ENCODE measurements at regions not wholly inside any gene's neighbourhood (a gene's known extent, or its start where the extent isn't known, plus 50 kb on each side); places are given as distances from the start of the nearest gene placed in this dataset.
"Not testable (repeated sequence)": the region's sequence is repeated elsewhere in the genome, so short reads cannot be mapped to it uniquely, and the experiment has no call there.

DNA sequence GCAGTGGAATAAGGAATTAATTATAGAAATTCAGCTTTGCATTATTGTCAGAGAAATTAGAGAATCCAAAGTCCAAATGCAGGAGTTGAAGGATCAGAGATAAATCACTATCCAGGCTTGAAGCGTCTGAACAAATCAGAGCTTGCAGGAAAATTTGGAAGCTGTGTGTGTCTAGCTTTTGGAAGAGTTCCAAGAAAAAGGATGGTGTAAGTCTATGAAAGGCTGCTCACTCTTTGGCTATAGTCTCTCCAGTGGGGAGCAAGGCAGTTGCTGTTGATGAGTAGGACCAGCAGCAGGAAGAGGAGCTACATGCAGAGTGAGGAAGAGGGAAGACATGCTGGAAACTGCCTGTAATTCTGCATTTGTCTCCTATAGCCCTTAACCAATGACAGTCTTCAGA lies 464.3 kb upstream of the GRM7 start:
- Mint-ChIP-seq H3K4me3 (no peak overlapping the region), H3K9me3 (peaks cover 0 to 13% (median 3%) of the 10 kb centered on the region in 11 donors), H3K27me3 (peaks cover 0 to 4% (median 0%) of the 10 kb centered on the region in 5 donors), H3K27ac (no peak overlapping the region), H3K4me1 (no peaks in the 10 kb centered on the region), H3K36me3 (no peaks in the 10 kb centered on the region)
- no peak overlapping the region for H3K4me3 ChIP-seq (ENCODE audit: low read length)
- H3K36me3 ChIP-seq (ENCODE audit: control insufficient read depth in 2 of 3, insufficient read depth in 3 of 3, low read length in 3 of 3), result no peaks in the 10 kb centered on the region
- CTCF ChIA-PET, result no interaction called here
- POLR2A ChIA-PET, result no interaction called here
- H3K4me1 ChIP-seq (ENCODE audit: control insufficient read depth in 2 of 2, insufficient read depth in 2 of 2, low read length in 2 of 2), result no peaks in the 10 kb centered on the region
- H3K9me3 ChIP-seq (ENCODE audit: control insufficient read depth in 2 of 3, low read length in 3 of 3), result no peaks in the 10 kb centered on the region
- no peaks in the 10 kb centered on the region for H3K27me3 ChIP-seq (ENCODE audit: control insufficient read depth in 2 of 2, insufficient read depth in 2 of 2, low read length in 2 of 2)
- no peak for ATAC-seq
- H3K27ac ChIP-seq (ENCODE audit: low read depth, low read length), result no peak overlapping the region
- no peak for DNase-seq
- intact Hi-C loops (cut with micrococcal nuclease), result no loop called here

GRCh38 chr3:6402666-6403065 lies 458.2 kb upstream of the GRM7 start:
- H3K4me3 ChIP-seq (ENCODE audit: low read length); H3K27me3 Mint-ChIP-seq; H3K36me3 Mint-ChIP-seq; DNase-seq; H3K27me3 ChIP-seq (ENCODE audit: control insufficient read depth in 2 of 2, insufficient read depth in 2 of 2, low read length in 2 of 2); H3K9me3 ChIP-seq (ENCODE audit: control insufficient read depth in 2 of 3, low read length in 3 of 3); H3K4me1 Mint-ChIP-seq; H3K27ac ChIP-seq (ENCODE audit: low read depth, low read length); CTCF ChIA-PET; intact Hi-C loops (cut with micrococcal nuclease); H3K4me1 ChIP-seq (ENCODE audit: control insufficient read depth in 2 of 2, insufficient read depth in 2 of 2, low read length in 2 of 2); POLR2A ChIA-PET; ATAC-seq; H3K36me3 ChIP-seq (ENCODE audit: control insufficient read depth in 2 of 3, insufficient read depth in 3 of 3, low read length in 3 of 3); H3K4me3 Mint-ChIP-seq; H3K27ac Mint-ChIP-seq: not testable (repeated sequence)
- peaks cover 0 to 19% (median 7%) of the 10 kb centered on the region in 11 donors for H3K9me3 Mint-ChIP-seq

- H3K4me3 ChIP-seq (ENCODE audit: low read length); DNase-seq; H3K9me3 ChIP-seq (ENCODE audit: control insufficient read depth in 2 of 3, low read length in 3 of 3); H3K36me3 ChIP-seq (ENCODE audit: control insufficient read depth in 2 of 3, insufficient read depth in 3 of 3, low read length in 3 of 3); H3K36me3 Mint-ChIP-seq; H3K4me1 Mint-ChIP-seq; H3K27ac ChIP-seq (ENCODE audit: low read depth, low read length); intact Hi-C loops (cut with micrococcal nuclease); H3K27me3 ChIP-seq (ENCODE audit: control insufficient read depth in 2 of 2, insufficient read depth in 2 of 2, low read length in 2 of 2); H3K27me3 Mint-ChIP-seq; H3K27ac Mint-ChIP-seq; CTCF ChIA-PET; ATAC-seq; H3K4me3 Mint-ChIP-seq; H3K4me1 ChIP-seq (ENCODE audit: control insufficient read depth in 2 of 2, insufficient read depth in 2 of 2, low read length in 2 of 2); POLR2A ChIA-PET: not testable (repeated sequence)
- H3K9me3 Mint-ChIP-seq, result peaks cover 0 to 17% (median 3%) of the 10 kb centered on the region in 11 donors
Measured at GRCh38 chr3:6406923-6407322, 454.0 kb upstream of the GRM7 start.

DNA sequence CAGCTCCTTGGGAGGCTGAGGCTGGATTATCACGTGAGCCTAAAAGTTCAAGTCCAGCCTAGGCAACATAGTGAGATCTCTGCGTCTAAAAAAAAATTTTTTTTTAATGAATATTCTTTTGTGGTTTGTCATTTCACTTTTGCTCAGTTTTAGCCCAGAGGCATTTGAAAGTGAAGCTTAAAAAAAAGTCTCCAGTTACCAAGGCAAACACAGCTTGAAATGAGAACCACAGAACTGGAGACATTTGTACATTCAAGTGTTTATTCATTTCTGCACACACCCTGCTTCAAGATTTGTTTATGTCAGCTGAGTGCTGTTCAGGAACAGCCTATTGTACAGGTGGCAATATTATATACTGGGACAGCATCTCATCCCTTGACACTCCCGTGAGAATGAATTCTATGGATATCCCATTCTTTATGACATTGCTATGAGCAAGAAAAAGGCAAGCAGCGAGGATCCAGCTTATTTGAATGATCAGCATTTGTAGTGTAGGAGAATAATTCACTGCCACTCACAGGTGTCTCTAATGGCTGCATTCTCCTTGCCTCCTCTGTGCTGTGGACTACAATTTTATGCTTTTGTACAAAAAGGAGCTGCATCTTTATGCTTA lies 444.8 kb upstream of the GRM7 start:
- Histone ChIP-seq H3K27me3 (ENCODE audit: control insufficient read depth in 2 of 2, insufficient read depth in 2 of 2, low read length in 2 of 2) (no peaks in the 10 kb centered on the region), H3K27ac (ENCODE audit: low read depth, low read length) (no peak overlapping the region), H3K4me3 (ENCODE audit: low read length) (no peak overlapping the region), H3K4me1 (ENCODE audit: control insufficient read depth in 2 of 2, insufficient read depth in 2 of 2, low read length in 2 of 2) (no peaks in the 10 kb centered on the region), H3K9me3 (ENCODE audit: control insufficient read depth in 2 of 3, low read length in 3 of 3) (no peaks in the 10 kb centered on the region), H3K36me3 (ENCODE audit: control insufficient read depth in 2 of 3, insufficient read depth in 3 of 3, low read length in 3 of 3) (no peaks in the 10 kb centered on the region)
- Mint-ChIP-seq H3K4me1 (no peaks in the 10 kb centered on the region), H3K9me3 (peaks cover 0 to 6% (median 0%) of the 10 kb centered on the region in 11 donors), H3K4me3 (no peak overlapping the region), H3K27ac (no peak overlapping the region), H3K36me3 (no peaks in the 10 kb centered on the region), H3K27me3 (no peaks in the 10 kb centered on the region)
- DNase-seq (no peak), ATAC-seq (no peak)
- intact Hi-C loops (cut with micrococcal nuclease), result no loop called here
- POLR2A ChIA-PET, result no interaction called here
- CTCF ChIA-PET, result no interaction called here

DNA sequence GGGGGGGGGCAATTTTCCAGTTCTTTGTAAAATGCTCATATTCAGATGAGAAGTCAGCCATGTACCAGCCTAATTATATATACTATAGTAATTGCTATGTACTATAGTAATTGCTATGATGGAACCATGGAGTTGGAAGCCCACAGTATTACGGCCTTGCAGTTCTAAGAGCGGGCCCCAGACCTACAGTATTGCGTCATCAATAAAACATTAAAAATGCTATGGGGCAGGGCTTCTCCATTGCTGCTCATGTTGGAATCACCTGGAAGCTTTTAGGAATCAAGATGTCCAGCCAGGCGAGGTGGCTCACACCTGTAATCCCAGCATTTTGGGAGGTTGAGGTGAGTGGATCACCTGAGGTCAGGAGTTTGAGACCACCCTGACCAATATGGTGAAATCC lies 443.7 kb upstream of the GRM7 start:
- CTCF ChIA-PET, result no interaction called here
- Mint-ChIP-seq H3K27me3 (no peaks in the 10 kb centered on the region), H3K27ac (no peak overlapping the region), H3K4me1 (no peaks in the 10 kb centered on the region), H3K4me3 (no peak overlapping the region), H3K36me3 (no peaks in the 10 kb centered on the region), H3K9me3 (peaks cover 0 to 6% (median 1%) of the 10 kb centered on the region in 11 donors)
- POLR2A ChIA-PET, result no interaction called here
- intact Hi-C loops (cut with micrococcal nuclease), result no loop called here
- Histone ChIP-seq H3K36me3 (ENCODE audit: control insufficient read depth in 2 of 3, insufficient read depth in 3 of 3, low read length in 3 of 3) (no peaks in the 10 kb centered on the region), H3K4me1 (ENCODE audit: control insufficient read depth in 2 of 2, insufficient read depth in 2 of 2, low read length in 2 of 2) (no peaks in the 10 kb centered on the region), H3K4me3 (ENCODE audit: low read length) (no peak overlapping the region), H3K27me3 (ENCODE audit: control insufficient read depth in 2 of 2, insufficient read depth in 2 of 2, low read length in 2 of 2) (no peaks in the 10 kb centered on the region), H3K27ac (ENCODE audit: low read depth, low read length) (no peak overlapping the region), H3K9me3 (ENCODE audit: control insufficient read depth in 2 of 3, low read length in 3 of 3) (no peaks in the 10 kb centered on the region)
- DNase-seq (no peak), ATAC-seq (no peak)

DNA sequence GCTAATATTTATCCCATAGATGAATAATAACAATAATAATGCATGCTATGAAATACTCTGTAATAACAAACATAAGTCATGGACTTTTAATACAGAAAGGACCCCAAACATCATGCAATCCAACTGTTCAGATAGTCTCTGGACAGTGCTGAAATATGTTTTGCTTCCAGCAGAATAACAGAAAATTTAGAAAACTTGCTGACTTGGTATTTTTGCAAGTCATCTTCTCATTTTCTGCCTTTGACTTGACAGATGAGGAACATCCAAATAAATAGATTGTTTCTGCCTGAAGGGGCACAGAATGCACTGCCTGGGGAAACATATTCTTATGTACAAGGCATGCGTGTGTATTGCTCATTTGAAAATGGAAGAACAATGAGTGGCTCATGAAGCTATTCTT lies 442.4 kb upstream of the GRM7 start:
- H3K36me3 ChIP-seq (ENCODE audit: control insufficient read depth in 2 of 3, insufficient read depth in 3 of 3, low read length in 3 of 3), result no peaks in the 10 kb centered on the region
- CTCF ChIA-PET, result no interaction called here
- Mint-ChIP-seq H3K27ac (no peak overlapping the region), H3K9me3 (peaks cover 0 to 10% (median 4%) of the 10 kb centered on the region in 11 donors), H3K36me3 (no peaks in the 10 kb centered on the region), H3K27me3 (no peaks in the 10 kb centered on the region), H3K4me3 (no peak overlapping the region), H3K4me1 (no peaks in the 10 kb centered on the region)
- no peak for ATAC-seq
- H3K9me3 ChIP-seq (ENCODE audit: control insufficient read depth in 2 of 3, low read length in 3 of 3), result no peaks in the 10 kb centered on the region
- intact Hi-C loops (cut with micrococcal nuclease), result no loop called here
- no peaks in the 10 kb centered on the region for H3K27me3 ChIP-seq (ENCODE audit: control insufficient read depth in 2 of 2, insufficient read depth in 2 of 2, low read length in 2 of 2)
- DNase-seq, result no peak
- no peak overlapping the region for H3K4me3 ChIP-seq (ENCODE audit: low read length)
- H3K4me1 ChIP-seq (ENCODE audit: control insufficient read depth in 2 of 2, insufficient read depth in 2 of 2, low read length in 2 of 2), result no peaks in the 10 kb centered on the region
- H3K27ac ChIP-seq (ENCODE audit: low read depth, low read length), result no peak overlapping the region
- POLR2A ChIA-PET, result no interaction called here

- DNase-seq (no peak), ATAC-seq (no peak)
- peaks cover 0 to 4% (median 0%) of the 10 kb centered on the region in 3 experiments for H3K9me3 ChIP-seq (ENCODE audit: control insufficient read depth in 2 of 3, low read length in 3 of 3)
- POLR2A ChIA-PET, result no interaction called here
- H3K27me3 Mint-ChIP-seq, result no peaks in the 10 kb centered on the region
- H3K27ac ChIP-seq (ENCODE audit: low read depth, low read length), result no peak overlapping the region
- intact Hi-C loops (cut with micrococcal nuclease), result no loop called here
- no peak overlapping the region for H3K4me3 Mint-ChIP-seq
- H3K4me1 Mint-ChIP-seq, result no peaks in the 10 kb centered on the region
- H3K27me3 ChIP-seq (ENCODE audit: control insufficient read depth in 2 of 2, insufficient read depth in 2 of 2, low read length in 2 of 2), result no peaks in the 10 kb centered on the region
- no peak overlapping the region for H3K27ac Mint-ChIP-seq
- H3K9me3 Mint-ChIP-seq, result peaks cover 0 to 39% (median 15%) of the 10 kb centered on the region in 11 donors
- CTCF ChIA-PET, result no interaction called here
- H3K4me3 ChIP-seq (ENCODE audit: low read length), result no peak overlapping the region
- no peaks in the 10 kb centered on the region for H3K4me1 ChIP-seq (ENCODE audit: control insufficient read depth in 2 of 2, insufficient read depth in 2 of 2, low read length in 2 of 2)
- H3K36me3 Mint-ChIP-seq, result no peaks in the 10 kb centered on the region
- H3K36me3 ChIP-seq (ENCODE audit: control insufficient read depth in 2 of 3, insufficient read depth in 3 of 3, low read length in 3 of 3), result no peaks in the 10 kb centered on the region
Measured at GRCh38 chr3:6421666-6422445, 439.1 kb upstream of the GRM7 start.

Data from naive thymus-derived CD4-positive, alpha-beta T cell (primary cell).